A673 (cell line): ENCODE measurements at regions not wholly inside any gene's neighbourhood (a gene's known extent, or its start where the extent isn't known, plus 50 kb on each side); places are given as distances from the start of the nearest gene placed in this dataset.
A peak's percentile ranks its signal among the peaks of the same experiment; 100 is the strongest.

Experiments used
- BruUV-seq: library from RNA; stranded (reverse); fragments of 400-500 nt; replicated peaks from 2 replicates; lab custom pipeline; 2021; lab: Mats Ljungman, UMichigan
- CTCF ChIA-PET: fragments of 300-600 bp; sonication (Branson Sonifier 250); formaldehyde crosslinking; loops from one replicate; lab custom pipeline; 2022; ENCODE audit warnings: antibody characterized with exemption; lab: Charles Lee
- POLR2A ChIA-PET: fragments of 300-600 bp; sonication (Branson Sonifier 250); formaldehyde crosslinking; loops from one replicate; lab custom pipeline; 2022; ENCODE audit warnings: antibody characterized with exemption; ENCODE audit not compliant: low non-redundant PET; lab: Charles Lee
- DNase-seq: peaks from one replicate; pipeline ENCODE4 v3.0.0-alpha.2; 2015; ENCODE audit warnings: low spot score
- H3K27ac ChIP-seq: fragments of 200-600 bp; sonication (generic); 2 replicates; pipeline ENCODE4 v1.5.1; 2016; ENCODE audit warnings: mixed run types, low read depth, mild to moderate bottlenecking, mixed read lengths, antibody characterized with exemption, low read length; ENCODE audit not compliant: poor library complexity, severe bottlenecking
- H3K27me3 ChIP-seq: fragments of 200-600 bp; sonication (generic); replicated peaks from 2 replicates; pipeline ENCODE4 v1.6.1; 2017; ENCODE audit warnings: mixed run types, low read depth, mild to moderate bottlenecking, mixed read lengths, antibody characterized with exemption, low read length; ENCODE audit not compliant: insufficient read depth, poor library complexity
- H3K36me3 ChIP-seq: fragments of 200-600 bp; sonication (generic); 2 replicates; pipeline ENCODE4 v1.6.1; 2016; ENCODE audit warnings: mixed run types, mild to moderate bottlenecking, mixed read lengths, antibody characterized with exemption, low read length; ENCODE audit not compliant: insufficient read depth, poor library complexity, severe bottlenecking
- H3K4me1 ChIP-seq: fragments of 200-600 bp; sonication (generic); 2 replicates; pipeline ENCODE4 v1.6.1; 2017; ENCODE audit warnings: mixed run types, mild to moderate bottlenecking, mixed read lengths, antibody characterized with exemption, low read length; ENCODE audit not compliant: insufficient read depth, poor library complexity, severe bottlenecking
- H3K4me3 ChIP-seq: fragments of 200-600 bp; sonication (generic); 2 replicates; pipeline ENCODE4 v1.5.1; 2016; ENCODE audit warnings: low read depth, mixed run types, mild to moderate bottlenecking, mixed read lengths, low read length; ENCODE audit not compliant: poor library complexity, severe bottlenecking
- H3K9me3 ChIP-seq: fragments of 200-600 bp; sonication (generic); 2 replicates; pipeline ENCODE4 v1.6.1; 2016; ENCODE audit warnings: mixed run types, low read depth, mild to moderate bottlenecking, mixed read lengths, antibody characterized with exemption, low read length; ENCODE audit not compliant: poor library complexity, severe bottlenecking
- CTCF ChIP-seq: fragments of 300-800, 200-600 bp; sonication (generic); conservative IDR thresholded peaks from 2 replicates; pipeline ENCODE4 v1.5.1; 2017; ENCODE audit warnings: low read depth, mild to moderate bottlenecking, antibody characterized with exemption, low read length, moderate library complexity, mixed read lengths
- EZH2 ChIP-seq: fragments of 200-600 bp; sonication (generic); IDR thresholded peaks from 2 replicates; pipeline ENCODE4 v1.6.1; 2017; ENCODE audit warnings: borderline replicate concordance, low read depth, mild to moderate bottlenecking, mixed read lengths, antibody characterized with exemption, low read length; ENCODE audit not compliant: poor library complexity, severe bottlenecking
- intact Hi-C: fragments of 100-400 bp; cut with micrococcal nuclease; formaldehyde crosslinking; loops from one replicate; pipeline ENCODE4 v1.10.0; 2022; ENCODE audit not compliant: unreplicated experiment

DNA sequence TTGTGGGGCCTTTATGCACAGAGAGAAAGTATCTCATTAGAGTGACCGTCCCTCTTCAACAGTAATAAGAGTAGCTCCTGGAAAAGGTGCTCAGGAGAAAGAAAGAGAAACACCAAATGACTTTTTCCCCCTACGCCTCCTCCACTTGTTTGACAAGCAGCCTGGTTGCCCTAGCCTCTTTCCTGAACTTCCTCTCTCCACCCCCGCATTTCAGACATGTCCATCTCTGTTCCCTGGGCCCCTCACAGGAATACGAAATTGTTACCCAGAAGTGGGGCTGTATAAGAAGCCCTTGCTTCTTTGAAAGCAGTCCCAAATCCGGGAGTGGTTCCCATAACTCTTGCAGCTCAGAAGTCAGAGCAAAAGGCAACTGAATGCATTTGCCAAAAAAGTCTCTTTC, 119.6 kb upstream of the ADO start:
- H3K4me3 ChIP-seq: no peak overlapping the region
- no peak overlapping the region for H3K27ac ChIP-seq
- peaks cover 6% of the 10 kb centered on the region for H3K9me3 ChIP-seq
- H3K4me1 ChIP-seq: peaks cover 8% of the 10 kb centered on the region
- intact Hi-C loops: no loop called here
- BruUV-seq: no TSS peak
- ChIA-PET POLR2A (no interaction called here), CTCF (no interaction called here)
- no peak for DNase-seq
- no peaks in the 10 kb centered on the region for H3K27me3 ChIP-seq
- no peaks in the 10 kb centered on the region for H3K36me3 ChIP-seq
- TF ChIP-seq EZH2: no peak
- TF ChIP-seq CTCF: no peak

GRCh38 chr10:62687230-62687748, 117.2 kb upstream of the ADO start:
- POLR2A ChIA-PET: no interaction called here
- no peak for DNase-seq

GRCh38 chr10:62688971-62689700, 115.4 kb upstream of the ADO start:
- H3K27me3 ChIP-seq: no peaks in the 10 kb centered on the region
- CTCF ChIA-PET: interaction anchor here (0.6 kb wide), 1 partner anchor 129 kb away, joined by 5 read pairs; no protein-coding TSS in a partner anchor
- H3K9me3 ChIP-seq: peaks cover 6% of the 10 kb centered on the region
- TF ChIP-seq CTCF (no peak), EZH2 (no peak)
- no TSS peak for BruUV-seq
- H3K36me3 ChIP-seq: no peaks in the 10 kb centered on the region
- intact Hi-C loops: no loop called here
- no peak for DNase-seq
- POLR2A ChIA-PET: no interaction called here
- peak overlapping the region; percentile 94 for H3K27ac ChIP-seq
- H3K4me3 ChIP-seq: no peak overlapping the region
- H3K4me1 ChIP-seq: peaks cover 46% of the 10 kb centered on the region

More at GRCh38 chr10:62687230-62687748, 117.2 kb upstream of the ADO start:
- TF ChIP-seq CTCF: no peak
- Histone ChIP-seq H3K4me3 (no peak overlapping the region), H3K4me1 (peaks cover 32% of the 10 kb centered on the region), H3K36me3 (no peaks in the 10 kb centered on the region), H3K9me3 (peaks cover 6% of the 10 kb centered on the region), H3K27ac (no peak overlapping the region), H3K27me3 (no peaks in the 10 kb centered on the region)
- no TSS peak for BruUV-seq
- intact Hi-C loops: no loop called here
- CTCF ChIA-PET: no interaction called here
